GM12865 (cell line): ENCODE measurements at regions not wholly inside any gene's neighbourhood (a gene's known extent, or its start where the extent isn't known, plus 50 kb on each side); places are given as distances from the start of the nearest gene placed in this dataset.
"Not testable (repeated sequence)": the region's sequence is repeated elsewhere in the genome, so short reads cannot be mapped to it uniquely, and the experiment has no call there.

Experiments
- DNase-seq: peaks from one replicate; pipeline ENCODE4 v3.0.0; 2010; ENCODE audit warnings: low read depth
- H3K4me3 ChIP-seq: 2 replicates; pipeline ENCODE4 v1.5.1; 2011; ENCODE audit warnings: mild to moderate bottlenecking, low read depth, low read length, control low read depth

DNA sequence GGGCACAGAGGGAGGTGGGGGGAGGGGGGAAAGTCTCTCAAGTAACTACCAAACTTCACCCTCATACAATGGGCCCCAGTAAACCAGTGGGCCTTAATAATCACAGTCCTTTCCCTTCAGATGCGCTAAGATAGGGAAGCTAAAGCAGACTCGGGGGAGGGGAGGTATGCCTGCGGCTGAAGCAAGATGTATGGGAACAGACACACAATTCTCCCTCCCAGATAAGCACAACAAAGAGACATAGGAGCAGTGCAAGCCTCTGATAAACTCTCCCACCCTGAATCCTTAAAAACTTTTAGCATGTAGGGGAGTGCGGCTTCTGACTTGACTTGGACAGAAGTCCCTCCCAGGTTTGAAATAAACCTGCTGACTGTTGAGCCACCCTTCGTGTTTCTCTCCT is 54.7 kb downstream of the PROP1 start:
- DNase-seq, H3K4me3 ChIP-seq: not testable (repeated sequence)

DNA sequence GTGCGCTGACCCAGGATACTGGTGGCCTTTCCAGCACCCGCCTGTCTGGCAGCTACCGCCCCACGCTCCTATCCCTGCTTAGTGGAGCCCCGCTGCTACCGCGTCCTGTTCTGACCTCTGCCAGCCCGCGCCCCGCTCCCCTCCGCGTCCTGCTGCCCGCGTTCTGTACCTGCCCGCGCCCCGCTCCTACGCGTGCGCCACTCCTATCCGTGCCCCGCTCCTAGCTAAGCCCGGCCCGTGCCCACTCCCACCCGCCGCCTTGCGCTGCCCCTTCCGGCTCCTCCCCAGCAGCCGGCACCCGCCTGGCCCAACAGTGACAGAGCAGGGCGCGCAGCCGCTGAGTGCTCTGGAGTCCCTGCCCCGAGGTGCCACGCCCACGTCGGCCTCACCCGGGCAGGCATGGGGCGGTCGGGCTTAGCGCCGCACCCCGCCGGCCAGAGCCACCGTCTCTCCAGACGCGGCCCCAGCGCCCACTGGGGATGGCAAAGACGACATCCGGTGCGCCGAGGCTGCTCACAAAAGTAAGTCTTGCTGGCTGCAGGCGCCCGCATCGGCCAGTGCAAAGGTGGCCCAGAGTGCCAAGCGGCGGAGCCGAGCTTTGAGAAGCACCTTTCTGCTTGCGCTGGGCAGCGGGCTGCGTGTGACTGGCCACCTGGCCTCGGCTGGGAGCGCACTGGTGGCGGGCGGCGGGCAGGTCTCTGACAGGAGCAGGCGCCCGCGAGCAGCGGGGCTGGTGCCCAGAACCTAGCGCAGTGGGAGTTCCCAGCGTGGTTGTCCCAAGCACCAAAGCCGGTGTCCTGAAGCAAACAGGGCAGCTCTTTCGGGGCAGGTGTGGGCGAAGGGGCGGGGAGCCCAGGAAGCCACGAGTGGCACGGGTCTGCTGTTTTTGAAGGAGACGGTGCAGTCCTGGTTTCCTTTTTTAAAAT is 56.5 kb downstream of the PROP1 start:
- H3K4me3 ChIP-seq, DNase-seq: not testable (repeated sequence)

DNA sequence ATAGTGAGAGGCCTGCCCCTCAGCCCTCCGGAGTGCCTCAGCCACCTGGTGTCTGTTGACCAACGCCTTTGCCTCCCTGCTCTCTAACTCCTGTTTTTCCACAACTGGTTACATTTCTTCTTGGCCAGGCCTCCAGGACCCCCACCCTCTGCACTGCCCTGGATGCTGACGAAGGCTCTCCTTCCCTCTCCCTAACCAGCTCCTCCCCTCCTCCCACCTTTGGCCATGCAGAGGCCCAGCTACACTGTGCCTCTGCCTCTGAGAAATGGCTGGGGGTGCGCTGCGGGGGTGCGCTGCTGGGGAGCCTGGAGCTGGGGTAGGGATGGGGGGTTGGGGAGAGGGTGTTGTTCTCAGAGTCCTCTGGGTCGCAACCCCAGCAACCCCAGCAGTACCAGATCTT is 57.3 kb downstream of the PROP1 start:
- DNase-seq, H3K4me3 ChIP-seq: not testable (repeated sequence)

DNA sequence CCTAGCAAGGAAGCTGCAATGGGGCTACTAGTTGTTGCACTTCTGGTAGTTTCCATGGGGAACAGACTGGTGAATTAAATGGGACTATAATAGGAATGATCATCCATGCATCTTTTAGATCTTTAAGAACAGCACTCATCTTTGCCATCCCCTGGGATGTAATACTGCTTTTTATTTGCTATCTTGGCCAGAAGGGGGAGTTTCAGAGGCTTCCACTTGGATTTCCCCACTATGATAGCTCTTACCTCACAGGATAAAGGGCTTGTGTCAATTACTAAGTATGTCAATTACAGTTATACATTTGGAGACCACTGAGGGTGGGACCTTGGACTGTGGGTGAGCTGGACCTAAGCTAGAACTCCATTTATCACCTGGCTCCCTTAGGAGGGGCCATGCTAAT is 61.8 kb downstream of the PROP1 start:
- not testable (repeated sequence) for H3K4me3 ChIP-seq, DNase-seq

DNA sequence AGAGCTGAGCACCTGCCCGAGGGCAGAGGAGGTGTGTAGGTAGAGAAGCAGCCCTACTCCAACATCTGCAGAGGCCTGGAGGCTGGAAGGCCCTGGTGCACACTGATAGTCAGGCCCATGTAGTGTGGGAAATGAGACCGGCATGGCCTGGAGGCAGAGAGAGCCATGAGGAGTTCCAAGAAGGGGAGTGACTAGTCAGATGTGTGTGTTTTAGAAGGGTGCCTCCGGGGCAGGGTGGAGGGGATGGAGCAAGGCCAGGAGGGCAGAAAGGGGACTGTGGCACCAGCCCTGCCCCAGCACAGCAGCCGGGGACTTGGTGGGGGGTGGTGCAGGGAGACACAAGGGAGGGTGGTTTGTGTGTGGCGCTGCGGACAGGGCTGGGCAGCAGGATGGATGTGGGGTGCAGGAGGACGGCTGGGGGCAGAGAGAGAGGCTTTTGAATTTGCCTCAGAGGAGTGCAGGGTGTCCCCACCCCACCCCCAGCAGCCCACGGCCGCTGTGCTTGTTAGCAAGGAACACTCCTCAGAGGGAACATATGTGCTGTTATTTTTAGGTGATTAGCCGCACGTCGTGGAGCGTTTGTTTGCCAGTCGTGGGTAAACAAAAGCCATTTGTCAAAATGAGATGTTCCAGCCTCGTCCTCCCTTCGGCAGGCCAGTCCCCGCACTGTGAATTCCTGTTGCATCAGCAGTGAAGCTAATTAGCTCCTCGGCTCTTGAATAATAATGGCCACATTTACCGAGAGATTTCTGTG is 65.6 kb downstream of the PROP1 start:
- H3K4me3 ChIP-seq, DNase-seq: not testable (repeated sequence)

DNA sequence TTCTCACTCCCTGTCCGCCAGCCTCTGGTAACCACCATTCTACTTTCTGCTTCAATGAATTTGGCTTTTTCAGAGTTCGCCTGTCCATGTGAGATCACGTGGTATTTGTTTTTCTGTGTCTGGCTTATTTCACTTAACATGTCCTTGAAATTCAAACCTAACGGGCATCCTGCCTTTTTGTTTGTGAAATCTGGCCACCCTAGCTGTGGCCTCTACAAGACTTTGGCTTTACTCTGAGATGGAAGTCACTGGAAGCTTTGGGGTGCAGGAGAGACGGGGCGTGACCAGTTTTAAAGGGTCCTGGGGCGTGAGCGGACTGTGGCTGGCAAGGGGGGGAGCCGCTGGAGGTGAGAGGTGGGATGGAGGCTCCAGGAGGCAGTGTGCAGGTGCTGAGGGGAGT is 66.4 kb downstream of the PROP1 start:
- H3K4me3 ChIP-seq, DNase-seq: not testable (repeated sequence)

DNA sequence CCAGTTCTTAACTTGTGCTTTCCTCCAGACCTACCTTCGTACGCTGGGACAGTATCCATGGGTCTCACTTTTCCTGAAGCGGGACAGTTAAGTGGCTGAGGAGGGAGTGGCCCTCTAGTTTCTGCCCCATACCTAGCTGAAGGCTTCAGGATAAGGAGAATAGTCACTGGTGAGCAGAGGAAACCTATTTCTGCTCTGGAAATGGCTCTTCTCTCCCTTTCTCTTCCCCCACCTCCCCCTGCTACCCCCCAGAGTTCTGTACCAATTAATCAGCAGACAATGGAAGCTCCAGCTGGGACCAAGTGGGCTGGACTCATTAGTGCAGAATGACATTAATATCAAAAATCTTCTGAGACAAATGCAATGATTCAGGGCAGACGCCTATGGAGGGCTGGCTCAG is 68.5 kb downstream of the PROP1 start:
- H3K4me3 ChIP-seq, DNase-seq: not testable (repeated sequence)

DNA sequence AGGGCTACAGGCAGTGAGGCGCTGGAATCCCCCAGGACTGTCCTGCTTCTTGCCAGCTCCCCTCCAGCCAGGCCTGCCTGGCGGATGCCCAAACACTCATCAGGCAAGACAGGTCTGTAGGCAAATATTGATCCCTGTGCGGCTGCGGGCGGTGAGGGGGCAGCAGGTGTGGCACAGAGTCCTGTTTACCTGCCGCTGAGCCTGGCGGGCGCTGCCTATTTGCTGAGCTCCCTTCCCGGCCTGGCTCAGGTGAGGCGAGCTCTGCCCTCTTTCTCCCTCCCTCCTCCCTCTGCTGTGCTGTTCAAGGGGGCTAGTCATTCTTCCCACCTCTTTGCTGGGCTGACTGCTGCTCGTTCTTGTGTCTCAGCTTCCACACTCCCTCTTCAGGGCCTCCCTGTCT is 71.5 kb downstream of the PROP1 start:
- DNase-seq, H3K4me3 ChIP-seq: not testable (repeated sequence)

DNA sequence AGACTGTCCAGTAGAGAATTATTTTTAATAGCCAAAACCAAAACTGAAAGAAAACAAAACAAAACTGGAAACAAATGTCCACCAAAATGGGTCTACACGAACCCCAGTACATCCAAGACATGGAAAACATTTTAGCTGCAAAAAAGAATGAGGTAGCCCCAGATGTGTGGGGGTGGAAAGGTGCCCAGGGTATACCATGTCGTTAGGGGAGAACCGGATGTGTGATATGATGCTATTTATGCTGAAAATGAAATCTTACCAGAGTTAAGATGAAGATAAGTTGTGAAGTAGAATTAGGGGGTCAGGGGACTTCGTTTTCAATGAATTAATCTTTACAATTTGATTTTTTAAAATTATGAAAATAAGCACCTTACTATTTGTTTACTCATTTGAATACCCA is 72.2 kb downstream of the PROP1 start:
- not testable (repeated sequence) for DNase-seq, H3K4me3 ChIP-seq

DNA sequence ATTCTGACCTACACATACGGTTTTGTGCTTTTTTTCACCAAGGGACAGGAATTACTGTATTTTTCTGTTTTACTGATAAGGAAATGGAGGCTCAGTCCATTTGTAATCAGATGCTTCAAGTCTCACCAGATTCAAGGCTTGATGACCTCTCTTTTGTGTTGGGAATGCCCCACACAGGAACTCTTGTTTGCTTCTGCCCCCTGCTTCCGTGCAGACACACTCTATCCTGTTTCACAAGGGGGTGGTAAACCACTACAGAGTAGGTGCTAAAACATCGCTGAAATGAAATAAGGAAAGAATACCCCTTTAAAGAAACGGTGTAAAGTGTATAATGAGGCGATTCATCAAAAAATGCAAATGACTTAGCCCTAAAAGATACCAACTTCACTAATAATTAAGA is 72.9 kb downstream of the PROP1 start:
- H3K4me3 ChIP-seq, DNase-seq: not testable (repeated sequence)

DNA sequence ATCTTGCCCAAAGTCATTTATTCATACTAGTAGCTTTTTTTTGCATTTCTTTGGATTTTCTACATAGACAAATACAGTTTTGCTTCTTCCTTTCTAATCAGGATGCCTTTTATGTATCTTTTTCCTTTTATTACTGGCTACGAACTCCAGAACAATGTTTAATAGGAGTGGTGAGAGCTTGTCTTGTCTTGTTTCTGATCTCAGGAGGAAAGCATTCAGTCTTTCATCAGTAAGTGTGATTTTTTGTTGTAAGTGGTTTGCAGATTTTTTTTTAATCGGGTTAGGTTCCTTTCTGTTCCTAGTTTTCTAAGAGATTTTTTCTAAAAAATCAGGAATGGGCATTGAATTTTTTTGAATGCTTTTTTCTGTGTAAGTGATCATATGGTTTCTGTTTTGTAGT is 86.8 kb downstream of the PROP1 start:
- DNase-seq, H3K4me3 ChIP-seq: not testable (repeated sequence)

DNA sequence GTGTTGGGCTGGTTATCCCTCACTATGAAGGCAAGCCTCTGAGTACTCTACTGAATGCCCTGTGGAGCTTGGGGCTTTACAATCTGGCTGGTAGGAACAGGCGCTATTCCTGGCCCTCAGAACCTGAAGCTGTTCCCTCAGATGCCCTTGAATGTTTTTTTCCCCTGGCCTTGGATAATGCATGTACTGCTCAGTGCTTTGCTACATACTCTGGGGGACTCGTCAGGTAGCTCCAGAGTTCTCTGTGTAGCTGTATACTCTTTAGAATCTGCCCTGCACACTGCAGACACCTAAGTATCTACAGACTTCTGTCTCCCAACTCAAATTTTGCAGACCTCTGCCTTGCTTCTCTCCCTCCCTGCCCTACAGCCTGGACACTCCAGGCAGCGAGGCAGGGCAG is 93.2 kb downstream of the PROP1 start:
- not testable (repeated sequence) for H3K4me3 ChIP-seq, DNase-seq

DNA sequence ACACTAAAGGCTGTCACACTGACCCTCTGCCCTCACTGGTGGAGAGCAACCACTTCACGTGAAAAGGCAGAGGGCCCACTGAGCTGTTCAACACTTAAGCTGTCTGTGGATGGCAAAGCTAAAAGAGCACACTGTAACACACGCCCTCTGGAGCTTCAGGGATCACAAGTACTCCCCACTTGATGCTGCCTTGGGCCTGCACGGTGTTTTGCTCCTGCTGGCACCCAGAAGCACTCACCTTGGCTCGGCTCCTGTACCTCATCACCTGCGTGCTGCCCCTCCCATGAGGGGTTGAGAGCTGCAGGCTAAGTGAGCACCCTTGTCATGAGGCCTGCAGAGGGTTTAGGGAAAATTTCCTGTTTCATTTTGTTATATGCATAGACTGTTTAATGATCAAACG is 96.0 kb downstream of the PROP1 start:
- DNase-seq, H3K4me3 ChIP-seq: not testable (repeated sequence)

DNA sequence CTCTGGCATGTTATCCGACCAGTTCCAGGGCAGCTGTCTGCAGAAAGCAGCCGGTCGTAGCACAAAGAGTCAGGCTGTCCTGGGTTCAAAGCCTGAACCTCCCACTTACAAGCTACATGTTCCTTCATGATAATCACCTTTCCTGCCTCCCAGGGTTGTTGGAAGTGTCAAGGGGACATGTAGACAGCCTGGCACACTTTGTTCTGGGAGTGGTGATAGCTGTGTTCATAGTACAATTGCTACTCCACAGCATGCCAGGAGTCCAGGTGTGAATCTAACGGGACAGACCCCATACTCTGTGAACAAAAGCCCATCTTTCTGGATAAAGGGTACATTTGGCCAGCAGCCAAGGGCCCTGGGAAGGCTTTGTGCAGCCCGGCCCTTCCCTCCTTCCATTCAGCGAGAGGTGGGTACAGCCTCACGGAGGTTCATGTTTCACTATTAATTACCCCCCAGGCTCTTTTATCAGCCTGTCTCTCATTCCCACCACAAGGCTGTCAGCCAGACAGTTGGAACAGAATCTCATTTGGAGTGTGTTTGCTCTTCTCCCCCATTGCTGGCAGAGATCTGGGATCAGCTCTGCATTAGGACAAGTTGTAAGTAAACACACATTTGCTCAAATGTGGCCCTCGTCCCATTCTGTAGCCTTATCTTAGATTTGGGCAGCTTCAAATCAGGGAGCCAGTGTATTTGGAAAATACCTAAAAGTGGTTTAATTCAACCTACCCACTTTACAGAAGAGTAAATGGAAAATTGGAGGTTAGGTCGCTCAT is 101.2 kb downstream of the PROP1 start:
- DNase-seq, H3K4me3 ChIP-seq: not testable (repeated sequence)

DNA sequence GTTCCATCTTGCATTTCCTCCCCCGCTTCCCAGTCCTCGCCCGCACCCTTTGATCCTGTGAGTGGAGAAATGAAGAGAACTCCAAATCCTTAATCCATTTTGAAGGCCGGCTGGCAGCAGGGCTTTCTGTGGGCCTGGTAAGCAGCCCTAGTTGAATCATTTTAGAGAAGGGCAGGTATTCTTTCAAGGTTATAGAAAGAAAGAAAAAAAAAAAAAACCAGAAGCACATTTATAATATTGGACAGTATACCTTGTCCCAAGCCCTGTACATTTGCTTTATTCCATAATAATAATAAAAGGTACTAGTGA is 103.7 kb downstream of the PROP1 start:
- not testable (repeated sequence) for H3K4me3 ChIP-seq, DNase-seq

DNA sequence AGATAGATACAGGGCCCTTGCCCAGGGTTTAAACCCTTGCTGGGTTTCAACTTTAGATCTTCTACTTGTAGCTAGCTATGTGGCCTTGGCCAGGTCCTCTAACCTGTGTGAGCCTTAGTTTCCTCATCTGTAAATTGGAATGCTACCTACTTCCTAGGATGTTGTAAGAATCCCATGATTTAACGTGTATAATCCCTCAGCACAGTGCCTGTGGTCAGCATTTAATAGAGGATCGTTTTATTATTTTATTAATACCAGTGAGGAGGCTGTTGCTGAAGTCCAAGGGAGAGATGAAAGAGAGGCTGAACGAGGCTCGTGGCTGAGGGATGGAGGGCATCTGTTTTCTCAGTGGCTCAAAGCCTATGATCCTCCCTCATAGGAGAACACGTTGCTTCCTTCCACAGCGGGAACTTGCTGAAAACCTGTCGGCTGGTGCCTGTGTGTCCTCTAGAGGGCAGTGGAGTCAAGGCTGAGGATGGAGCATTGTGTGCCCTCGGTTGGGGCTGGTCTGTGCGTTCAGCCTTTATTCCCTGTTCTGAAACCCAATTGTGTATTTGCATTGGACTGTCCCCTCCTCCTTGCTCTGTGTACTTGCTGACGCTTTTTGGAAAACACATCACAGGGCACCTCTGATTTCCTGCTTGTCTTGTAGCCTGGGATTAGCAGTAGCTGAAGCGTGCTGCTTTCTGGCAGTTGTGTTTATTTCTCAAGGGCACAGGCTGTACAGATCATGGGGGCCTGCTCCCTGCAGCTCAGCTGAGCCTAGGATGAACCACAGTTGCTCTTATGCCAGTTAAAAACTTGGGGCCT is 104.3 kb downstream of the PROP1 start:
- H3K4me3 ChIP-seq, DNase-seq: not testable (repeated sequence)

DNA sequence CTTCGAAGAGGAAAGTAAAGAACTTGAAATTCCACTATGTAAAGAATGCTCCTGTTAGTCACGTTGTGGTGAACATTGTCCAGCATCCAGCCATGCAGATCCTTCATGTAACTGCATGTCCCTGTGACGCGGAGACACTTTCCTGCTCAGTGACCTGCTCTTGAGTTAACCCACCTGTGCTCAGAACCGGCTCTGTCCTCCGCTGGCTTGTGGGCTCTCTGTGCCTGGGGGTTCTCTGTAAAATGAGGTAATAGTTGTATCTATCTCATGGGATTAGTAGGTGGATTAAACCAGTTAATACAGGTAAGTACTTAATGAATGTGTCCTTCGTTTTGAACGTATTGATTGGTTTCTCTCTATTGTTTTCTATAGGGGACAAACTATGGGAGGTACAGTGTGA is 100.6 kb upstream of the FAM153A start:
- not testable (repeated sequence) for H3K4me3 ChIP-seq, DNase-seq

DNA sequence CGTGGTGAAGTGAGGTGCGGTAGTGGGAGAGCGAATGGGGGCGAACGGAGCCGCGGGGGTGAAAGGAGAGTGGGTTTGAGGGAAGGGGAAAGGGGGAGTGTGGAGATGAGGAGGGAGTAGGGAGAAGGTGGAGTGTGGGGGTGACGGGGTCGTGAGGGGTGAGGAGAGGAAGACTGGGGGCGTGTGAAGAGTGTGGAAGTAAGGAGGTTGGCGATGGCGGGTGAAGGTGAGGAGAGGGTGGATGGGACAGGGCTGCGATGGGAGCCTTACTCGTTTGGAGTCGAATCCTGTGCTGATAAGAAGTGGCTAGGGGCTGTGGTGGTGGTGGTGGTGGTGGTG is 93.2 kb upstream of the FAM153A start:
- peak; percentile 2 for DNase-seq
- peak overlapping the region; percentile 48 for H3K4me3 ChIP-seq
